ENCODE measurements at regions not wholly inside any gene's neighbourhood (a gene's known extent, or its start where the extent isn't known, plus 50 kb on each side); places are given as distances from the start of the nearest gene placed in this dataset.

- ChIA-PET CTCF (interaction anchor here (1.7 kb wide), 1 partner anchor 11 kb away, joined by 4 read pairs; no protein-coding TSS in a partner anchor), POLR2A (no interaction called here)
- H3K4me3 ChIP-seq (ENCODE audit: control insufficient read depth in 1 of 7, extremely low read depth in 1 of 7, insufficient read depth in 4 of 7, low read depth in 2 of 7, low read length in 6 of 7): no peak overlapping the region
- no peak overlapping the region for H3K27ac ChIP-seq (ENCODE audit: insufficient read depth in 1 of 2, low read depth in 1 of 2, low read length in 2 of 2, poor library complexity in 1 of 2, severe bottlenecking in 2 of 2)
- no peak for DNase-seq
- no peaks in the 10 kb centered on the region for H3K9me3 ChIP-seq (ENCODE audit: control extremely low read depth in 1 of 5, control insufficient read depth in 4 of 5, insufficient read depth in 2 of 5, low read depth in 1 of 5, low read length in 4 of 5)
- 100% methylated on average over 2 of the region's 2 CpGs for WGBS (ENCODE audit: insufficient coverage)
- H3K36me3 ChIP-seq (ENCODE audit: control insufficient read depth in 4 of 4, insufficient read depth in 4 of 4, low read length in 3 of 4): no peaks in the 10 kb centered on the region
- no peaks in the 10 kb centered on the region for H3K27me3 ChIP-seq (replicated peaks in 2 of 5; ENCODE audit: control insufficient read depth in 4 of 5, insufficient read depth in 5 of 5, low read length in 4 of 5)
- no peaks in the 10 kb centered on the region for H3K4me1 ChIP-seq (ENCODE audit: control extremely low read depth in 1 of 4, control insufficient read depth in 4 of 4, insufficient read depth in 4 of 4, low read length in 3 of 4)
Measured at GRCh38 chr14:65966188-65966587, 520.0 kb upstream of the CCDC196 start.

GRCh38 chr14:65972346-65972870 is 513.8 kb upstream of the CCDC196 start:
- Histone ChIP-seq H3K27ac (ENCODE audit: insufficient read depth in 1 of 2, low read depth in 1 of 2, low read length in 2 of 2, poor library complexity in 1 of 2, severe bottlenecking in 2 of 2) (no peak overlapping the region), H3K9me3 (ENCODE audit: control extremely low read depth in 1 of 5, control insufficient read depth in 4 of 5, insufficient read depth in 2 of 5, low read depth in 1 of 5, low read length in 4 of 5) (no peaks in the 10 kb centered on the region), H3K4me3 (ENCODE audit: control insufficient read depth in 1 of 7, extremely low read depth in 1 of 7, insufficient read depth in 4 of 7, low read depth in 2 of 7, low read length in 6 of 7) (no peak overlapping the region), H3K27me3 (replicated peaks in 2 of 5; ENCODE audit: control insufficient read depth in 4 of 5, insufficient read depth in 5 of 5, low read length in 4 of 5) (no peaks in the 10 kb centered on the region), H3K4me1 (ENCODE audit: control extremely low read depth in 1 of 4, control insufficient read depth in 4 of 4, insufficient read depth in 4 of 4, low read length in 3 of 4) (no peaks in the 10 kb centered on the region), H3K36me3 (ENCODE audit: control insufficient read depth in 4 of 4, insufficient read depth in 4 of 4, low read length in 3 of 4) (no peaks in the 10 kb centered on the region)
- ChIA-PET POLR2A (no interaction called here), CTCF (interaction anchor here (4.7 kb wide), 1 partner anchor 12 kb away, joined by 19 read pairs; no protein-coding TSS in a partner anchor)
- WGBS (ENCODE audit: insufficient coverage): 100% methylated on average over 1 of the region's 4 CpGs
- DNase-seq: no peak

- Histone ChIP-seq H3K27ac (ENCODE audit: insufficient read depth in 1 of 2, low read depth in 1 of 2, low read length in 2 of 2, poor library complexity in 1 of 2, severe bottlenecking in 2 of 2) (no peak overlapping the region), H3K36me3 (ENCODE audit: control insufficient read depth in 4 of 4, insufficient read depth in 4 of 4, low read length in 3 of 4) (no peaks in the 10 kb centered on the region), H3K4me1 (ENCODE audit: control extremely low read depth in 1 of 4, control insufficient read depth in 4 of 4, insufficient read depth in 4 of 4, low read length in 3 of 4) (no peaks in the 10 kb centered on the region), H3K4me3 (ENCODE audit: control insufficient read depth in 1 of 7, extremely low read depth in 1 of 7, insufficient read depth in 4 of 7, low read depth in 2 of 7, low read length in 6 of 7) (no peak overlapping the region), H3K9me3 (ENCODE audit: control extremely low read depth in 1 of 5, control insufficient read depth in 4 of 5, insufficient read depth in 2 of 5, low read depth in 1 of 5, low read length in 4 of 5) (no peaks in the 10 kb centered on the region), H3K27me3 (replicated peaks in 2 of 5; ENCODE audit: control insufficient read depth in 4 of 5, insufficient read depth in 5 of 5, low read length in 4 of 5) (no peaks in the 10 kb centered on the region)
- CTCF ChIA-PET: interaction anchor here (1.0 to 4.7 kb wide), 2 partner anchors 12 to 97 kb away, joined by 4 to 19 read pairs; no protein-coding TSS in a partner anchor
- 100% methylated on average over 1 of the region's 3 CpGs for WGBS (ENCODE audit: insufficient coverage)
- DNase-seq: no peak
- POLR2A ChIA-PET: no interaction called here
Measured at GRCh38 chr14:65972891-65973290, 513.3 kb upstream of the CCDC196 start.

GRCh38 chr14:65975865-65976264 is 510.3 kb upstream of the CCDC196 start:
- Histone ChIP-seq H3K27me3 (replicated peaks in 2 of 5; ENCODE audit: control insufficient read depth in 4 of 5, insufficient read depth in 5 of 5, low read length in 4 of 5) (no peaks in the 10 kb centered on the region), H3K9me3 (ENCODE audit: control extremely low read depth in 1 of 5, control insufficient read depth in 4 of 5, insufficient read depth in 2 of 5, low read depth in 1 of 5, low read length in 4 of 5) (peaks cover 0 to 4% (median 0%) of the 10 kb centered on the region in 5 experiments), H3K27ac (ENCODE audit: insufficient read depth in 1 of 2, low read depth in 1 of 2, low read length in 2 of 2, poor library complexity in 1 of 2, severe bottlenecking in 2 of 2) (no peak overlapping the region), H3K36me3 (ENCODE audit: control insufficient read depth in 4 of 4, insufficient read depth in 4 of 4, low read length in 3 of 4) (no peaks in the 10 kb centered on the region), H3K4me1 (ENCODE audit: control extremely low read depth in 1 of 4, control insufficient read depth in 4 of 4, insufficient read depth in 4 of 4, low read length in 3 of 4) (no peaks in the 10 kb centered on the region), H3K4me3 (ENCODE audit: control insufficient read depth in 1 of 7, extremely low read depth in 1 of 7, insufficient read depth in 4 of 7, low read depth in 2 of 7, low read length in 6 of 7) (no peak overlapping the region)
- POLR2A ChIA-PET: no interaction called here
- CTCF ChIA-PET: no interaction called here
- 90% methylated on average over 3 of the region's 3 CpGs for WGBS (ENCODE audit: insufficient coverage)
- DNase-seq: no peak

- POLR2A ChIA-PET: no interaction called here
- H3K4me3 ChIP-seq (ENCODE audit: control insufficient read depth in 1 of 7, extremely low read depth in 1 of 7, insufficient read depth in 4 of 7, low read depth in 2 of 7, low read length in 6 of 7): no peak overlapping the region
- H3K27ac ChIP-seq (ENCODE audit: insufficient read depth in 1 of 2, low read depth in 1 of 2, low read length in 2 of 2, poor library complexity in 1 of 2, severe bottlenecking in 2 of 2): no peak overlapping the region
- no peaks in the 10 kb centered on the region for H3K27me3 ChIP-seq (replicated peaks in 2 of 5; ENCODE audit: control insufficient read depth in 4 of 5, insufficient read depth in 5 of 5, low read length in 4 of 5)
- WGBS (ENCODE audit: insufficient coverage): 97% methylated on average over 6 of the region's 6 CpGs
- no peaks in the 10 kb centered on the region for H3K36me3 ChIP-seq (ENCODE audit: control insufficient read depth in 4 of 4, insufficient read depth in 4 of 4, low read length in 3 of 4)
- no peaks in the 10 kb centered on the region for H3K4me1 ChIP-seq (ENCODE audit: control extremely low read depth in 1 of 4, control insufficient read depth in 4 of 4, insufficient read depth in 4 of 4, low read length in 3 of 4)
- CTCF ChIA-PET: no interaction called here
- DNase-seq: no peak
- H3K9me3 ChIP-seq (ENCODE audit: control extremely low read depth in 1 of 5, control insufficient read depth in 4 of 5, insufficient read depth in 2 of 5, low read depth in 1 of 5, low read length in 4 of 5): peaks cover 0 to 4% (median 0%) of the 10 kb centered on the region in 5 experiments
Measured at GRCh38 chr14:65976761-65977404, 509.3 kb upstream of the CCDC196 start.

- Histone ChIP-seq H3K36me3 (ENCODE audit: control insufficient read depth in 4 of 4, insufficient read depth in 4 of 4, low read length in 3 of 4) (no peaks in the 10 kb centered on the region), H3K27me3 (replicated peaks in 2 of 5; ENCODE audit: control insufficient read depth in 4 of 5, insufficient read depth in 5 of 5, low read length in 4 of 5) (no peaks in the 10 kb centered on the region), H3K27ac (ENCODE audit: insufficient read depth in 1 of 2, low read depth in 1 of 2, low read length in 2 of 2, poor library complexity in 1 of 2, severe bottlenecking in 2 of 2) (no peak overlapping the region), H3K4me3 (ENCODE audit: control insufficient read depth in 1 of 7, extremely low read depth in 1 of 7, insufficient read depth in 4 of 7, low read depth in 2 of 7, low read length in 6 of 7) (no peak overlapping the region), H3K9me3 (ENCODE audit: control extremely low read depth in 1 of 5, control insufficient read depth in 4 of 5, insufficient read depth in 2 of 5, low read depth in 1 of 5, low read length in 4 of 5) (peaks cover 0 to 4% (median 0%) of the 10 kb centered on the region in 5 experiments), H3K4me1 (ENCODE audit: control extremely low read depth in 1 of 4, control insufficient read depth in 4 of 4, insufficient read depth in 4 of 4, low read length in 3 of 4) (no peaks in the 10 kb centered on the region)
- WGBS (ENCODE audit: insufficient coverage): 100% methylated on average over 5 of the region's 6 CpGs
- CTCF ChIA-PET: no interaction called here
- POLR2A ChIA-PET: no interaction called here
- DNase-seq: no peak
Measured at GRCh38 chr14:65981192-65981843, 504.9 kb upstream of the CCDC196 start.

GRCh38 chr14:65986041-65986440 is 500.1 kb upstream of the CCDC196 start:
- H3K9me3 ChIP-seq (ENCODE audit: control extremely low read depth in 1 of 5, control insufficient read depth in 4 of 5, insufficient read depth in 2 of 5, low read depth in 1 of 5, low read length in 4 of 5): peaks cover 0 to under 1% (median 0%) of the 10 kb centered on the region in 5 experiments
- H3K4me3 ChIP-seq (ENCODE audit: control insufficient read depth in 1 of 7, extremely low read depth in 1 of 7, insufficient read depth in 4 of 7, low read depth in 2 of 7, low read length in 6 of 7): no peak overlapping the region
- H3K4me1 ChIP-seq (ENCODE audit: control extremely low read depth in 1 of 4, control insufficient read depth in 4 of 4, insufficient read depth in 4 of 4, low read length in 3 of 4): no peaks in the 10 kb centered on the region
- no peaks in the 10 kb centered on the region for H3K36me3 ChIP-seq (ENCODE audit: control insufficient read depth in 4 of 4, insufficient read depth in 4 of 4, low read length in 3 of 4)
- no peak for DNase-seq
- POLR2A ChIA-PET: no interaction called here
- CTCF ChIA-PET: no interaction called here
- no peaks in the 10 kb centered on the region for H3K27me3 ChIP-seq (replicated peaks in 2 of 5; ENCODE audit: control insufficient read depth in 4 of 5, insufficient read depth in 5 of 5, low read length in 4 of 5)
- H3K27ac ChIP-seq (ENCODE audit: insufficient read depth in 1 of 2, low read depth in 1 of 2, low read length in 2 of 2, poor library complexity in 1 of 2, severe bottlenecking in 2 of 2): no peak overlapping the region
- 100% methylated on average over 1 of the region's 1 CpG for WGBS (ENCODE audit: insufficient coverage)

All from common myeloid progenitor, CD34-positive (primary cell).